Right lobe of liver (tissue), 4 donors: ENCODE measurements at regions not wholly inside any gene's neighbourhood (a gene's known extent, or its start where the extent isn't known, plus 50 kb on each side); places are given as distances from the start of the nearest gene placed in this dataset.

Experiments used
- POLR2A ChIP-seq: fragments of 450-650 bp; IDR thresholded peaks from one replicate; pipeline ENCODE4 v1.6.1; 2017; ENCODE audit warnings: antibody characterized with exemption, mild to moderate bottlenecking
- TF ChIP-seq, protein P1 (sequence below), 4 donors: fragments of 200-600 bp in 3 of 4; fragments of 450-650 bp in 1 of 4; IDR thresholded peaks; one replicate each; pipeline versions ENCODE4 v1.5.1 to v1.8.0; 2016 to 2022; ENCODE audit warnings: antibody characterized with exemption in 4 of 4, mild to moderate bottlenecking in 2 of 4
- donor health status: DM: no; HTN: no; CAD: no.
- donor health status: DM: no; HTN: no; CAD: no.
- donor health status: DM: no; HTN: yes; CAD: no.

DNA sequence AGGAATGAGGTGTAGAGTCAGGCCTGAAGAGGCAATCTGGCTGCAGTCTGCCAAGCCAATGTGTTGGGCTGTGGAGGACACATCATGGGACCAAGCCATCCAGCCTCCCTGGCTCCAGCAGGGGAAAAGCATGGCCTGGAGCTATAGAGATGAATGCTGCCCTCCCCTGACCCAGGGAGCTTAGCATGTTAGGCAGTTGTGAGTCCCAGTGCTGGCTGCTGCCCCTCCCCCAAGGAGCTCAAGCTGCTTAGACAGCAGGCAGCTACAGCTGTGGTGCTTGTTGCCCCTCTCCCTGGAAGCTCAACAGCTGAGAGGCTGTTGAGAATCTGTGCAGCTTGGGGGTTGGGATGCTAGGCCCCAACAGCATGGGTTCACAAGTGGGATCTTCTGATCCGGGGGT lies 85.6 kb upstream of the DNAJC19 start:
- TF ChIP-seq, protein P1, sequence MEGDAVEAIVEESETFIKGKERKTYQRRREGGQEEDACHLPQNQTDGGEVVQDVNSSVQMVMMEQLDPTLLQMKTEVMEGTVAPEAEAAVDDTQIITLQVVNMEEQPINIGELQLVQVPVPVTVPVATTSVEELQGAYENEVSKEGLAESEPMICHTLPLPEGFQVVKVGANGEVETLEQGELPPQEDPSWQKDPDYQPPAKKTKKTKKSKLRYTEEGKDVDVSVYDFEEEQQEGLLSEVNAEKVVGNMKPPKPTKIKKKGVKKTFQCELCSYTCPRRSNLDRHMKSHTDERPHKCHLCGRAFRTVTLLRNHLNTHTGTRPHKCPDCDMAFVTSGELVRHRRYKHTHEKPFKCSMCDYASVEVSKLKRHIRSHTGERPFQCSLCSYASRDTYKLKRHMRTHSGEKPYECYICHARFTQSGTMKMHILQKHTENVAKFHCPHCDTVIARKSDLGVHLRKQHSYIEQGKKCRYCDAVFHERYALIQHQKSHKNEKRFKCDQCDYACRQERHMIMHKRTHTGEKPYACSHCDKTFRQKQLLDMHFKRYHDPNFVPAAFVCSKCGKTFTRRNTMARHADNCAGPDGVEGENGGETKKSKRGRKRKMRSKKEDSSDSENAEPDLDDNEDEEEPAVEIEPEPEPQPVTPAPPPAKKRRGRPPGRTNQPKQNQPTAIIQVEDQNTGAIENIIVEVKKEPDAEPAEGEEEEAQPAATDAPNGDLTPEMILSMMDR (IDR thresholded peaks at IDR 0.05): no peak
- no peak for TF ChIP-seq POLR2A
